Ishikawa (cell line): ENCODE measurements at regions not wholly inside any gene's neighbourhood (a gene's known extent, or its start where the extent isn't known, plus 50 kb on each side); places are given as distances from the start of the nearest gene placed in this dataset.

ENCODE experiments used
- CEBPB ChIP-seq: IDR thresholded peaks from 2 replicates; pipeline ENCODE4 v1.6.1; 2012
- CREB1 ChIP-seq: IDR thresholded peaks from 2 replicates; pipeline ENCODE4 v1.6.1; 2012; ENCODE audit warnings: low read depth
- EGR1 ChIP-seq: IDR thresholded peaks from 2 replicates; pipeline ENCODE4 v1.6.1; 2012
- EP300 ChIP-seq: IDR thresholded peaks from 2 replicates; pipeline ENCODE4 v1.6.1; 2012; ENCODE audit warnings: borderline replicate concordance
- FOXM1 ChIP-seq: IDR thresholded peaks from 2 replicates; pipeline ENCODE4 v1.6.1; 2012; ENCODE audit warnings: low read depth, borderline replicate concordance
- NFIC ChIP-seq: IDR thresholded peaks from 2 replicates; pipeline ENCODE4 v1.6.1; 2012
- RAD21 ChIP-seq: IDR thresholded peaks from 2 replicates; pipeline ENCODE4 v1.6.1; 2012; ENCODE audit warnings: low read depth
- TAF1 ChIP-seq: IDR thresholded peaks from 2 replicates; pipeline ENCODE4 v1.6.1; 2012; ENCODE audit warnings: low read depth, mild to moderate bottlenecking
- TCF12 ChIP-seq: IDR thresholded peaks from 2 replicates; pipeline ENCODE4 v1.6.1; 2012; ENCODE audit warnings: low read depth
- TEAD4 ChIP-seq: IDR thresholded peaks from 2 replicates; pipeline ENCODE4 v1.6.1; 2012
- YY1 ChIP-seq: IDR thresholded peaks from 2 replicates; pipeline ENCODE4 v1.6.1; 2012; ENCODE audit warnings: low read depth
- ZBTB7A ChIP-seq: IDR thresholded peaks from 2 replicates; pipeline ENCODE4 v1.6.1; 2012; ENCODE audit warnings: low read depth
- TF ChIP-seq, protein P1 (sequence below): IDR thresholded peaks from 2 replicates; pipeline ENCODE4 v1.6.1; 2012; ENCODE audit warnings: low read depth, mild to moderate bottlenecking
- TF ChIP-seq, protein P2 (sequence below): IDR thresholded peaks from 2 replicates; pipeline ENCODE4 v1.6.1; 2012
- TF ChIP-seq, protein P3 (sequence below): IDR thresholded peaks from 2 replicates; pipeline ENCODE4 v1.6.1; 2012

DNA sequence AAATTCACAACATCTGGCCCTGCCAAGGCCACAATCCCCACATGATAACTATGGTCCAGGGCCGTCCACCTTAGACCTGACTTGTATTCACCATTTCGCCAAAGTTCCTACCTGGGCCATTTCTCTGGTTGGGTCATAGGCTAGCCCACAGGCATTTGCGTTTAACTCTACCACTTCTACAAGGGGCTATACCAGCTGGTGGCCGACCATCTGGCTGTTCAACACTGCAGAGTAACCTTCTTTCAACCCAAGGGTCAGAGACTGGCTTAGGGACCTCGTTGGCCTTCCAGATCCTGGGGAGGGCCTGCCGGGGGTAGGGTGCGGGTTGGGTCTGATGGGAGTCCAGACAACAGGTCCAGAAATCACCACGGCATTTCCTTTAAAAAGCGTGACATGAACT is 242.3 kb upstream of the C16orf82 start:
- TF ChIP-seq TEAD4 (no peak), ZBTB7A (no peak), RAD21 (no peak), FOXM1 (no peak), YY1 (no peak), TAF1 (no peak), TCF12 (no peak), CEBPB (no peak), NFIC (no peak)
- TF ChIP-seq, protein P1, sequence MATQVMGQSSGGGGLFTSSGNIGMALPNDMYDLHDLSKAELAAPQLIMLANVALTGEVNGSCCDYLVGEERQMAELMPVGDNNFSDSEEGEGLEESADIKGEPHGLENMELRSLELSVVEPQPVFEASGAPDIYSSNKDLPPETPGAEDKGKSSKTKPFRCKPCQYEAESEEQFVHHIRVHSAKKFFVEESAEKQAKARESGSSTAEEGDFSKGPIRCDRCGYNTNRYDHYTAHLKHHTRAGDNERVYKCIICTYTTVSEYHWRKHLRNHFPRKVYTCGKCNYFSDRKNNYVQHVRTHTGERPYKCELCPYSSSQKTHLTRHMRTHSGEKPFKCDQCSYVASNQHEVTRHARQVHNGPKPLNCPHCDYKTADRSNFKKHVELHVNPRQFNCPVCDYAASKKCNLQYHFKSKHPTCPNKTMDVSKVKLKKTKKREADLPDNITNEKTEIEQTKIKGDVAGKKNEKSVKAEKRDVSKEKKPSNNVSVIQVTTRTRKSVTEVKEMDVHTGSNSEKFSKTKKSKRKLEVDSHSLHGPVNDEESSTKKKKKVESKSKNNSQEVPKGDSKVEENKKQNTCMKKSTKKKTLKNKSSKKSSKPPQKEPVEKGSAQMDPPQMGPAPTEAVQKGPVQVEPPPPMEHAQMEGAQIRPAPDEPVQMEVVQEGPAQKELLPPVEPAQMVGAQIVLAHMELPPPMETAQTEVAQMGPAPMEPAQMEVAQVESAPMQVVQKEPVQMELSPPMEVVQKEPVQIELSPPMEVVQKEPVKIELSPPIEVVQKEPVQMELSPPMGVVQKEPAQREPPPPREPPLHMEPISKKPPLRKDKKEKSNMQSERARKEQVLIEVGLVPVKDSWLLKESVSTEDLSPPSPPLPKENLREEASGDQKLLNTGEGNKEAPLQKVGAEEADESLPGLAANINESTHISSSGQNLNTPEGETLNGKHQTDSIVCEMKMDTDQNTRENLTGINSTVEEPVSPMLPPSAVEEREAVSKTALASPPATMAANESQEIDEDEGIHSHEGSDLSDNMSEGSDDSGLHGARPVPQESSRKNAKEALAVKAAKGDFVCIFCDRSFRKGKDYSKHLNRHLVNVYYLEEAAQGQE: no peak
- TF ChIP-seq, protein P2, sequence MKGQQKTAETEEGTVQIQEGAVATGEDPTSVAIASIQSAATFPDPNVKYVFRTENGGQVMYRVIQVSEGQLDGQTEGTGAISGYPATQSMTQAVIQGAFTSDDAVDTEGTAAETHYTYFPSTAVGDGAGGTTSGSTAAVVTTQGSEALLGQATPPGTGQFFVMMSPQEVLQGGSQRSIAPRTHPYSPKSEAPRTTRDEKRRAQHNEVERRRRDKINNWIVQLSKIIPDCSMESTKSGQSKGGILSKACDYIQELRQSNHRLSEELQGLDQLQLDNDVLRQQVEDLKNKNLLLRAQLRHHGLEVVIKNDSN: no peak
- TF ChIP-seq, protein P3, sequence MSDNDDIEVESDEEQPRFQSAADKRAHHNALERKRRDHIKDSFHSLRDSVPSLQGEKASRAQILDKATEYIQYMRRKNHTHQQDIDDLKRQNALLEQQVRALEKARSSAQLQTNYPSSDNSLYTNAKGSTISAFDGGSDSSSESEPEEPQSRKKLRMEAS: no peak

DNA sequence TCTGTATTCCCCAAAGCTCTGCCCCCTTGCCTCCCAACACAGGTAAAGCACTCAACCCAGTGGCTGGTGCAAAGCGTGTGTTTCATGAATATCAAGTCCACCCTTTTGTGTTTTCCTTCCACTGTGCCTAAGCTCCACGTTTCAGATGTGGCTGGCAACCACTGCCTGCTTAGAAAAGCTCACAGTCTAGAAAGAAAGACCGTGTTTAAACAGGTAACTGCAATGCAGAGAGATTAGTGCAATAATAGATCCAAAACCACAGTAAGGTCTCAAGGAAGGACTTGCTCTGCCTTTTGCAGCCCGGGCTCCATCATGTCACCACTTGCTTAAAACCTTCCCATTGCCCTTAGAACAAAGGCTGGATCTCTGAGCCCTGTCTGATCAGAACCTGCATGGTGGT is 240.2 kb upstream of the C16orf82 start:
- TF ChIP-seq NFIC: no peak
- TF ChIP-seq FOXM1: no peak
- no peak for TF ChIP-seq TEAD4
- TF ChIP-seq EGR1: no peak

DNA sequence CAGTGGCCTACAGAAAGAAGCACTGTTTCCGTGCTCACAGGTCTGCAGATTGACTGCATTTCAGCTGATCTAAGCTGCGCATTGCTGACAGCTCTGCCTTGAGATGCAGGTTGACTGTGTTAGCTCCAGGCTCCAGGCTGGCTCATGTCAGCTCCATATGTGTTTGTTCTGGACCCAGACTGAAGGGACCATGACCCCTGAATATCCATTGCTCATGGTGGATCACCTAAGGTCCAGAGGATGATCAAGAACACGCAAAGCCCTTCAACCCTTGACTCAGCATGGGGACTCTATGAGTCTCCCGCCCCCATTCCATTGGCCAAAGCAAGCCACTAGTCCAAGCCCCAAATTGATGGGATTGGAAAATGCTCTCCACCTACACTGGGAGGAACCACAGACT is 239.3 kb upstream of the C16orf82 start:
- no peak for TF ChIP-seq EP300
- no peak for TF ChIP-seq TAF1
- TF ChIP-seq CEBPB: no peak
- TF ChIP-seq, protein P2: no peak
- no peak for TF ChIP-seq ZBTB7A
- no peak for TF ChIP-seq YY1
- TF ChIP-seq CREB1: no peak
- no peak for TF ChIP-seq RAD21
- no peak for TF ChIP-seq TEAD4
- no peak for TF ChIP-seq EGR1
- TF ChIP-seq NFIC: no peak
- TF ChIP-seq TCF12: no peak

DNA sequence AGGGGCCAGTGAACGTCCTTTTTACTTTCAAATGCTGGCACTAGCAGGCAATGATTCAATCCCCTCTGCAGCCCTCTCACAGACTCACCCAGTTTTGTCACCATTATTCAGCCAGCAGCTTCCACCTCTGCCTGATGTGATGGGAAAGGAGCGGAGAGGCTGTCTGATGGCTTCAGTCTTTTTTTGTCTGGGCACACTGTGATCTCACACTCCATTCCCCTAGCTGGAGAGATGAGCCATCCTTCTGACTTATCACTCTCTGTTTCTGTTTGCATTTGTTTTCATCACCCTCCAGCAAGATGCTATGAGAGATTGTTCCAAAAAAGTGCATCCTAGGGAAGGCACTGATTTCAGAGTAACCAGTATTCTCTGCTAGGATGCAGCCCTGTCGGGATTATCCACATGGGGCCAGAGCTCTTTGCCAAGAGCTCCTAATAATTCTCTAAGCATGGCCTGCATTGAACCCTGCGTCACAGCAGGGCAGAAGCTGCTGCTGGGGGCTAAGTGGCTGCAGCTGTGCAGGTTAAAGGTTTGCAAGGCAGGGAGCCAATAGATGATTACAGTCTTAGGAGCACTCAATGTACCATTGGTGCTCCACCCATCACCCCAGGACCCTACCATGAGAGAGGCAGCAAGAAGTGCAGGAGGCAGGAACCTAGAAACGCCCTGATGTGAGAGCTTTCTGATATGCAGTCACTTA is 236.1 kb upstream of the C16orf82 start:
- TF ChIP-seq YY1 (no peak), TEAD4 (no peak), FOXM1 (no peak), EGR1 (no peak), TAF1 (no peak), ZBTB7A (no peak), EP300 (no peak), CEBPB (no peak), RAD21 (no peak), NFIC (no peak), TCF12 (no peak), CREB1 (no peak)
- TF ChIP-seq, protein P2: no peak
- TF ChIP-seq, protein P3: no peak
- TF ChIP-seq, protein P1: no peak

DNA sequence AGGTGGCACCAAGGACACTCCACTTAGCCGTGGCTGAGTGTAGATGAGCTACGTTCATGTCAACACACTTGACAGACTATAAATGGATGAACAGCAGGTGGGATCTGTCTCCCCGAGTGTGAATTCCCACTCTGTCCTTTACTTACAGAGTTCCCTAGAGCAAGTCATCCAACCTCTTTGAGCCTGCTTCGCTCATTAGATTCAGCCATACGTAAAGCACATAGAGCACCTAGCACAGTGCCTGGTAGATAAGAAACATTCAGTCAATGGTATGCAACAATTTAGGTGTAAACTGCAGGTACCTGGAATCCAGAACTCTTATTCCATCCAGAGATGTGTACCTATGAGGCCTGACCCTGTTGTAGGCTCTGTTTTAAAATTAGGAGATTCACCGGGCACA is 227.8 kb upstream of the C16orf82 start:
- TF ChIP-seq YY1 (no peak), TAF1 (no peak), FOXM1 (no peak), EP300 (no peak), NFIC (no peak), CREB1 (no peak), ZBTB7A (no peak), TEAD4 (no peak), EGR1 (no peak), TCF12 (no peak), RAD21 (no peak), CEBPB (no peak)
- TF ChIP-seq, protein P3: no peak
- TF ChIP-seq, protein P1: no peak
- TF ChIP-seq, protein P2: no peak
